ENCODE measurements at regions not wholly inside any gene's neighbourhood (a gene's known extent, or its start where the extent isn't known, plus 50 kb on each side); places are given as distances from the start of the nearest gene placed in this dataset.

- TSS peak; percentile 12 for BruUV-seq (replicated peaks)
- no peak for FAIRE-seq
- intact Hi-C loops (cut with micrococcal nuclease), result loop anchor here (1.0 to 10.0 kb wide), 5 partner anchors 9 to 234 kb away; no protein-coding TSS in a partner anchor
Measured at GRCh38 chr3:107430214-107430995, 53.2 kb downstream of the CCDC54 start.

GRCh38 chr3:107430996-107431245, 53.7 kb downstream of the CCDC54 start:
- Histone ChIP-seq H3K27ac (ENCODE audit: insufficient read depth, low read depth, low read length) (no peak overlapping the region), H3K4me2 (ENCODE audit: insufficient read depth, low read length) (peak overlapping the region; percentile 94), H3K9ac (replicated peaks; ENCODE audit: extremely low read depth, insufficient read depth, low read length) (peak overlapping the region; percentile 86), H3K27me3 (ENCODE audit: control insufficient read depth in 2 of 2, insufficient read depth in 2 of 2, low read length in 2 of 2) (peaks cover 3% of the 10 kb centered on the region in 2 experiments), H3K79me2 (ENCODE audit: control insufficient read depth, insufficient read depth, low read length) (no peaks in the 10 kb centered on the region), H3K9me3 (replicated peaks; ENCODE audit: control insufficient read depth, insufficient read depth, low read length) (no peaks in the 10 kb centered on the region), H3K4me3 (replicated peaks in 1 of 3; ENCODE audit: insufficient read depth in 1 of 3, low read depth in 1 of 3, low read length in 3 of 3) (peak overlapping the region; percentile 50 to 81 (median 64)), H3K9me1 (replicated peaks; ENCODE audit: control insufficient read depth, extremely low read depth, insufficient read depth, low read length) (no peaks in the 10 kb centered on the region), H2AFZ (ENCODE audit: low read depth, low read length) (peak overlapping the region; percentile 96), H3K4me1 (ENCODE audit: control insufficient read depth, extremely low read depth, insufficient read depth, low read length) (peaks cover 20% of the 10 kb centered on the region), H4K20me1 (replicated peaks; ENCODE audit: control insufficient read depth, extremely low read depth, insufficient read depth, low read length) (no peaks in the 10 kb centered on the region), H3K36me3 (ENCODE audit: control insufficient read depth in 2 of 2, extremely low read depth in 1 of 2, insufficient read depth in 2 of 2, low read length in 2 of 2) (no peaks in the 10 kb centered on the region)
- peak; percentile 27 for DNase-seq (ENCODE audit: low read depth, low spot score)
- TF ChIP-seq POLR2A (IDR thresholded peaks at IDR 0.05; ENCODE audit: low read depth, low read length), result no peak
- no peak for TF ChIP-seq GATA2 (IDR thresholded peaks at IDR 0.05; ENCODE audit: insufficient read depth, insufficient read length, low read depth, low read length)
- no peak for TF ChIP-seq JUN (IDR thresholded peaks at IDR 0.05; ENCODE audit: borderline replicate concordance, insufficient read depth, insufficient read length, low read depth)
- no peak for TF ChIP-seq MYC (IDR thresholded peaks at IDR 0.05; ENCODE audit: low read depth, low read length)
- TF ChIP-seq POLR2AphosphoS5 (IDR thresholded peaks at IDR 0.05; ENCODE audit: insufficient read depth, low read depth, low read length), result no peak
- no peak for TF ChIP-seq CTCF (IDR thresholded peaks at IDR 0.05; ENCODE audit: extremely low read depth in 1 of 2, insufficient read depth in 1 of 2, low read depth in 1 of 2, low read length in 2 of 2)
- TF ChIP-seq FOS (IDR thresholded peaks at IDR 0.05; ENCODE audit: borderline replicate concordance, insufficient read depth, low read length), result no peak
- TF ChIP-seq MAX (IDR thresholded peaks at IDR 0.05; ENCODE audit: insufficient read depth, insufficient read length), result no peak
- TF ChIP-seq EZH2 (IDR thresholded peaks at IDR 0.05; ENCODE audit: borderline replicate concordance, low read depth, low read length, severe bottlenecking), result no peak
- ChIA-PET CTCF (interaction anchor here (0.8 to 5.5 kb wide), 15 partner anchors 10 to 310 kb away, joined by 3 to 88 read pairs (median 4); no protein-coding TSS in a partner anchor), POLR2A (interaction anchor here (0.9 kb wide), 1 partner anchor 61 kb away, joined by 3 read pairs; no protein-coding TSS in a partner anchor)
- no TSS peak for BruUV-seq (replicated peaks)
- intact Hi-C loops (cut with micrococcal nuclease) (loop anchor here (1.0 to 10.0 kb wide), 5 partner anchors 10 to 234 kb away; no protein-coding TSS in a partner anchor), dilution Hi-C loops (cut with MboI; ENCODE audit: extremely low pct_ligation_motif_present, low sequenced_read_pairs) (no loop called here)
- no peak for FAIRE-seq

More at GRCh38 chr3:107430214-107430995, 53.2 kb downstream of the CCDC54 start:
- H3K27me3 ChIP-seq (ENCODE audit: control insufficient read depth in 2 of 2, insufficient read depth in 2 of 2, low read length in 2 of 2), result peaks cover 3% of the 10 kb centered on the region in 2 experiments
- peaks cover 20% of the 10 kb centered on the region for H3K4me1 ChIP-seq (ENCODE audit: control insufficient read depth, extremely low read depth, insufficient read depth, low read length)
- ChIA-PET POLR2A (interaction anchor here (0.9 kb wide), 1 partner anchor 62 kb away, joined by 3 read pairs; no protein-coding TSS in a partner anchor), CTCF (interaction anchor here (0.6 to 5.5 kb wide), 26 partner anchors 9 to 636 kb away, joined by 3 to 88 read pairs (median 4); partner anchors contain the start of gene BBX)
- no peak for DNase-seq (ENCODE audit: low read depth, low spot score)
- TF ChIP-seq JUN (IDR thresholded peaks at IDR 0.05; ENCODE audit: borderline replicate concordance, insufficient read depth, insufficient read length, low read depth) (no peak), POLR2AphosphoS5 (IDR thresholded peaks at IDR 0.05; ENCODE audit: insufficient read depth, low read depth, low read length) (no peak), EZH2 (IDR thresholded peaks at IDR 0.05; ENCODE audit: borderline replicate concordance, low read depth, low read length, severe bottlenecking) (no peak), FOS (IDR thresholded peaks at IDR 0.05; ENCODE audit: borderline replicate concordance, insufficient read depth, low read length) (no peak)
- H3K79me2 ChIP-seq (ENCODE audit: control insufficient read depth, insufficient read depth, low read length), result no peaks in the 10 kb centered on the region
- H3K9me1 ChIP-seq (replicated peaks; ENCODE audit: control insufficient read depth, extremely low read depth, insufficient read depth, low read length), result no peaks in the 10 kb centered on the region
- H4K20me1 ChIP-seq (replicated peaks; ENCODE audit: control insufficient read depth, extremely low read depth, insufficient read depth, low read length), result no peaks in the 10 kb centered on the region
- H3K4me3 ChIP-seq (replicated peaks in 1 of 3; ENCODE audit: insufficient read depth in 1 of 3, low read depth in 1 of 3, low read length in 3 of 3), result peak overlapping the region; percentile 50 to 81 (median 75)
- peak overlapping the region; percentile 96 for H2AFZ ChIP-seq (ENCODE audit: low read depth, low read length)
- dilution Hi-C loops (cut with MboI; ENCODE audit: extremely low pct_ligation_motif_present, low sequenced_read_pairs), result no loop called here
- H3K9ac ChIP-seq (replicated peaks; ENCODE audit: extremely low read depth, insufficient read depth, low read length), result no peak overlapping the region
- peak overlapping the region; percentile 94 for H3K4me2 ChIP-seq (ENCODE audit: insufficient read depth, low read length)
- H3K27ac ChIP-seq (ENCODE audit: insufficient read depth, low read depth, low read length), result no peak overlapping the region
- H3K36me3 ChIP-seq (ENCODE audit: control insufficient read depth in 2 of 2, extremely low read depth in 1 of 2, insufficient read depth in 2 of 2, low read length in 2 of 2), result no peaks in the 10 kb centered on the region
- no peaks in the 10 kb centered on the region for H3K9me3 ChIP-seq (replicated peaks; ENCODE audit: control insufficient read depth, insufficient read depth, low read length)

All from endothelial cell of umbilical vein (primary cell).